ENCODE measurements at regions not wholly inside any gene's neighbourhood (a gene's known extent, or its start where the extent isn't known, plus 50 kb on each side); places are given as distances from the start of the nearest gene placed in this dataset.
"Not testable (repeated sequence)": the region's sequence is repeated elsewhere in the genome, so short reads cannot be mapped to it uniquely, and the experiment has no call there.

DNA sequence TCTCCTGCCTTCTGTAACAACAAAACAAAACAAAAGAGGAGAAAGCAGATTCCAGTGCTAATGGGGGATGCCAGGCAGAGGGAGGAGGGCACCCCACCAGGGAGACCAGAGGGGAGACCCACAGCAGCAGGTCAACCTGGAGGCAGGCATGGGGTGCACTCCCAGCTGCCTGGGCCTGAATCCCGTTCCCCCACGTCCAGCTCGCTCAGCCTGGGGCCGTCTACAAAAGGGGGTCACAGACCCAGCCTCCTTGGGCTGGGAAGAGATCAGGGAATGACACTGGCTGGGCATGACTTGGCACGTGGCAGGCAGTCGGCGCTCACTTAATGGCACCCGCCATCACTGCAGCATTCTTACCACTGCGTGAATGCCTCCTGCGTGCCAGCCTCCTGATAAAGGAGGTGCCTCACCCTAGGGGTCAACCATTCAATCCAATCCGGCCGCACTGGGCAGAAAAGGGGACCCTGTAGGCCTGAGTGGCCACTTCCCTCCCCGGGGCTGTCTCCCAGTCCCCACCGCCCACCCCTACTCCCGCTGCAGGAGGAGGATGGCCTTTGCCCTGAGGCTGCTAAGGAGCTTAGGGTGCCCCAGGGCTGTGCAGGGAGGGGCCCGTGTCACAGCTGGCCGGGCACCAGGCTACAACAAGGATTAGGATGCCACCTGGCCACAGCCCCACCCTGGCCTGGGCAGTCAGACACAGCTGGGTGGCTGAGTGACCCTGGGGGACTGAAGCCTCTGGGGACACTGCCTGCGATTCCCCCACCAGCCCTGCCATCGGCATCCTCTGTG, 87.5 kb downstream of the NCOR2 start:
- peaks cover 3% of the 10 kb centered on the region; the same call in 1 of the 2 replicates for H3K36me3 ChIP-seq (ENCODE audit: insufficient read depth, low read length)
- no peak overlapping the region for H3K9ac ChIP-seq (ENCODE audit: low read depth, low read length)
- no peaks in the 10 kb centered on the region for H3K4me1 ChIP-seq (ENCODE audit: insufficient read depth, low read length)

DNA sequence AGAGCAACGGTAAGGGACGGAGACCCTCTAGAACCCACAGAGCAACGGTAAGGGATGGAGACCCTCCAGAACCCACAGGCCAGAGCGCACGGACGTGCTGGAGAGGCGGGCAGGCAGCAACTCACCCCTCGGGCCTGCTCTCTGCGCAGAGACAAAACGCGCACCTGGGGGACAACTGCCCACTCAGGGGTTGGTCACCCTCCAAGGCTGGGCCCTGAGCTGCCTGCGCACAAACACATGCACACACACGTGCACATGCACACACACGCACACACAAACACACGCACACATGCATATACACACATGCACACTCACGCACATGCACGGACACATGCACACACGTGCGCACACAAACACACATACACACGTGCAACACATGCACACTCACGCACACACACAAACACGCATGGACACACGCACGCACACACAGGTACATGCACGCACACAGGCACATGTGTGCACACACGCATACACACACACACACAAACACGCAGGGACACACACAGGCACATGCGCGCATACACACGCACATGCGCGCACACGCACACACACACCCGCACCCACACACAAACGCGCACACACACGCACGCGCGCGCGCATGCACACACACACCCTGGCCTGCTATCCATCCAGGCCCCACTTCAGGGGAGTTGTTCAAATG, 88.3 kb downstream of the NCOR2 start:
- peaks cover 3% of the 10 kb centered on the region for H3K36me3 ChIP-seq (ENCODE audit: insufficient read depth, low read length)
- H3K4me1 ChIP-seq (ENCODE audit: insufficient read depth, low read length): no peaks in the 10 kb centered on the region
- H3K9me3 ChIP-seq (ENCODE audit: control insufficient read depth, insufficient read depth, low read length): no peaks in the 10 kb centered on the region
- no peak overlapping the region for H3K9ac ChIP-seq (ENCODE audit: low read depth, low read length)

More for the DNA sequence above, 87.5 kb downstream of the NCOR2 start:
- no peaks in the 10 kb centered on the region for H3K9me3 ChIP-seq (ENCODE audit: control insufficient read depth, insufficient read depth, low read length)

DNA sequence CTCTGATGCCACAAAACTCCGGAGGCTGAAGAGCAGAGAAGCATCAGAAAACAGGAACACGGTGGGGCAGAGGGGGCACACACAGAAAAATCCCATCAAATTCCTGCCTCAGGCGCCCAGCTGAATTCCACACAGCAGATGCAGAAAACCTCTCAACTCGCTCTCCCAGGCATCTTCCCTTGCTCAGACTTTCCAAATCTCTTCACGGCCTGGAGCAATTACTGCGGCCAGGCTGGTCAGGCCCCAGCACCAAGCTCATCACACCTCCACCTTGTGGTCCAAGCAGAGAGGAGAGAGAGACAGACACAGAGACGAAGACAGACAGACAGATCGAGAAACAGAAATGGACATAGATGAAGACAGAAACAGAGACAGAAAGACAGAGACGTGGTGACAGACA, 89.0 kb downstream of the NCOR2 start:
- Histone ChIP-seq H3K9me3 (ENCODE audit: control insufficient read depth, insufficient read depth, low read length) (no peaks in the 10 kb centered on the region), H3K36me3 (ENCODE audit: insufficient read depth, low read length) (peaks cover 10% of the 10 kb centered on the region), H3K4me1 (ENCODE audit: insufficient read depth, low read length) (no peaks in the 10 kb centered on the region), H3K9ac (ENCODE audit: low read depth, low read length) (no peak overlapping the region)

DNA sequence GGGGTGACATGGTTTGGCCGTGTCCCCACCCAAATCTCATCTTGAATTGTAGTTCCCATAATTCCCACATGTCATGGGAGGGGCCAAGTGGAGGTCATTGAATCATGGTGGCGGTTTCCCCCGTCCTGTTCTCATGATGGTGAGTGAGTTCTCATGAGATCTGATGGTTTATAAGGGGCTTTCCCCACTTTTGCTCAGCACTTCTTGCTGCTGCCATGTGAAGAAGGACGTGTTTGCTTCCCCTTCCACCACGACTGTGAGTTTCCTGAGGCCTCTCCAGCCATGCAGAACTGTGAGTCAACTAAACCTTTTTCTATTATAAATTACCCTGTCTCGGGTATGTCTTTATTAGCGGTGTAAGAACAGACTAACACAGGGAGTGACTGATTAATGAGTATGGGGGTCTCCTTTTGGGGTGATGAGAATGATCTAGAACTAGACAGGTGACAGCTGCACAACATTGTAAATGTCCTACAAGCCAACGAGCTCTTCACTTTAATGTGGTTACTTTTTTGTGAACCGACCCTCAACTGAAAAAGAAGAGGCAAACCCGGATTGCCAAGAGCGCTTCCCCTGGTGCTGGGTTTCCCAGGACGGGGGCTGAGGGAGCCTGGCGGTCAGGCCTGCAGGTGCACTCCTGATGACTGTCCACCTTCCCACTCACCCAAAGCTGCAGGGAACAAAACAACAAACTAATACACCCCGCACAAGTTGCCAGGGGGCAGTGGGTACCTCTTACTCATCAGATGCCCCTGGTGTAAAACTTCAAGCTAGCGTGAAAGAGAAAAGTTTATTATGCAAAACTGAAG, 90.1 kb downstream of the NCOR2 start:
- no peaks in the 10 kb centered on the region for H3K4me1 ChIP-seq (ENCODE audit: insufficient read depth, low read length)
- H3K9ac ChIP-seq (ENCODE audit: low read depth, low read length): no peak overlapping the region
- peaks cover 19% of the 10 kb centered on the region for H3K36me3 ChIP-seq (ENCODE audit: insufficient read depth, low read length)
- peaks cover 5% of the 10 kb centered on the region; the same call in 1 of the 2 replicates for H3K9me3 ChIP-seq (ENCODE audit: control insufficient read depth, insufficient read depth, low read length)

DNA sequence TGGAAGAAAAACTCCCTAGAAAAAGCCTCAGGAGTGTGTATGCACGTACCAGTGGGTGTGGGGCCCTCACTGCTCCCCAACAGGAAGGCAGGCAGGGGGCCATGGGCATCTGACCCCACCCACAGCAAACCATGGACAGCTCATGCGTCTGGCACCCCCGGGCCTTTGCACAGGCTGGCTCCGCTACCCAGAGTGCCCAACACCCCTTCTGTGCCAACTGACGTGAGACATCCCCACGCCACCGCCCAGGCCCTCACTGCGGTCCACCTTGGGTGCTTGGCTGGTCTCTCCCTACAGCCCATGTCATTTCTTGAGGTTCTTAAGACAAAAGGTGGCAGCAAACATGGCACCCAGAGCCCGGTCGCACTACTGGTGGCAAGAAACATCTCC, 91.4 kb downstream of the NCOR2 start:
- H3K4me1 ChIP-seq (ENCODE audit: insufficient read depth, low read length): no peaks in the 10 kb centered on the region
- peaks cover 28% of the 10 kb centered on the region for H3K36me3 ChIP-seq (ENCODE audit: insufficient read depth, low read length)
- peaks cover 6% of the 10 kb centered on the region; the same call in 1 of the 2 replicates for H3K9me3 ChIP-seq (ENCODE audit: control insufficient read depth, insufficient read depth, low read length)
- H3K9ac ChIP-seq (ENCODE audit: low read depth, low read length): no peak overlapping the region

DNA sequence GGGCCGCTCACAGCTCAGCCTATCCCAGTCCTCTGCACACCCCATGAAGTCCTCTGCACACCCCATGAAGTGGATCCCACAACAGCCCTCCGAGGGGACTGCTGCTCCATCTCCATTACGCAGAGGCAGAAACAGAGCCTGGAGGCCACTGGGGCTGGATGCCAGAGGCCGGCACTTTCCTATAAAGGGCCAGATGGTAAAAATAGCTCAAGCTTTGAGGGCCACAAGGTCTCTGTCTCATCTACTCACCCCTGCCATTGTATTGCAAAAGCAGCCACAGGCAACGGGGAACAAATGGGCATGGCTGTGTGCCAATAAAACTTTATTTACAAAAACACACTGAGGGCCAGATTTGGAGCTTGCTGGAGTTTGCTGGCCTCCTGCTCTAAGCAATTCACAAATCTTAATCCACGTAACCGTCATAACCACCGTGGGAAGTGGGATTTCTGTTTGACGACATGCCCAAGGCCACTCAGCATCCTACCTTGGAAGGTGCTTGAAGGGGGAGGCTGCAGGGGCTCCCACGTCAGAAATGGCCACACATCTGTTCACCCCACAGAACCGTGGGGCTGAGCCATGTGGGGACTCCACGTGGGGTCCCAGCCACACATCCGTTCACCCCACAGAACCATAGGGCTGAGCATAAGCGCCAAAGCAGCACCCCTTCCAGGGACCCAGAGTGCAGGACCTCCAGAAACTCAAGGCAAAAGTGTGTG, 92.0 kb downstream of the NCOR2 start:
- Histone ChIP-seq H3K4me1 (ENCODE audit: insufficient read depth, low read length) (no peaks in the 10 kb centered on the region), H3K36me3 (ENCODE audit: insufficient read depth, low read length) (peaks cover 28% of the 10 kb centered on the region)

DNA sequence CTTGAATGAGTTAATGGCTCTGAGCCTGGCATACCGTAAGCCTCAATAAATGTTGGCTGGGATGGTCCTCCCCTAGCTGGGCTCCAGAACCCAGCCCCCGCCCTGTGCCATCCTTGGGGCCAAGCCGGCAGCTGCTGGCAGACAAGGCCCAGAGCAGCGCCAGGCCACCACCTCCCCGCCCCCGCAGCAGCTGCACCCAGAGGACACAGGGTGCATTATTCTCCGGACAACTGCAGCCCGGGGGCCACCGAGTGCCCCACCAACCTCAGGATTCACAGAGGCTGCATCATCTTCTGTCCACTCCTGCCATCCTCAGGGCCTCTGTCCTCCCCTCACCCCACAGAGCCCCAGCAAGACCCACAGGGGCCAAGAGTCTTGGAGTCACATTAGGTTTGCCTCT, 92.7 kb downstream of the NCOR2 start:
- Histone ChIP-seq H3K4me1 (ENCODE audit: insufficient read depth, low read length) (no peaks in the 10 kb centered on the region), H3K9me3 (ENCODE audit: control insufficient read depth, insufficient read depth, low read length) (peaks cover 6% of the 10 kb centered on the region; the same call in 1 of the 2 replicates), H3K36me3 (ENCODE audit: insufficient read depth, low read length) (peaks cover 28% of the 10 kb centered on the region), H3K9ac (ENCODE audit: low read depth, low read length) (no peak overlapping the region)

More for the DNA sequence above, 92.0 kb downstream of the NCOR2 start:
- Histone ChIP-seq H3K9ac (ENCODE audit: low read depth, low read length) (no peak overlapping the region), H3K9me3 (ENCODE audit: control insufficient read depth, insufficient read depth, low read length) (peaks cover 6% of the 10 kb centered on the region; the same call in 1 of the 2 replicates)

DNA sequence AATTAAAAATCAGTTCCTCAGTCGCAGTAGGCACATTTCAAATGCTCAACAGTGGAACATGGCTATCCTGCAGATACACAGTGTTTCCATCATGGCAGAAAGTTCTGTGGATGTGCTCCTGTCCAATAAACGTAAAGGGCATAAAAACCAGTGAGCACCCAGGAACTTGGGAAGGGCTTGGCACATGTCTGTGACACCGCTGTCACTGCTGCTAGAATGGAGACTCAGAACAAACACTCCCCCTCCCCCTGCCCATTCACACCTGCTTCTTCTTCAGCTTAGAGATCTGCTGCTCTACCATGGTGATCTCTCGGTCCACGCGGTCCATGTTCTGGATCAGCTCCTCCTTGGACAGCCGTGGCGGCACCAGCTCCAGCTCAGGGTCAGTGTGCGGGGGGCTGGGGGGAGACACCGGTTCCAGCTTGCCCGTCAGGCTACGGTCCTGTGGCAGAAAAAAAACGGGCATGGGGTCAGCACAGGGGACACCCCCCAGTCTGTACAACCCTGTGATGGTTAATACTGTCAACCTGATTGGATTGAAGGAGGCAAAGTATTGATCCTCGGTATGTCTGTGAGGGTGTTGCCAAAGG, 94.6 kb downstream of the NCOR2 start:
- Histone ChIP-seq H3K9ac (ENCODE audit: low read depth, low read length) (no peak overlapping the region), H3K9me3 (ENCODE audit: control insufficient read depth, insufficient read depth, low read length) (peaks cover 6% of the 10 kb centered on the region; the same call in 1 of the 2 replicates), H3K4me1 (ENCODE audit: insufficient read depth, low read length) (no peaks in the 10 kb centered on the region), H3K36me3 (ENCODE audit: insufficient read depth, low read length) (peaks cover 31% of the 10 kb centered on the region)

DNA sequence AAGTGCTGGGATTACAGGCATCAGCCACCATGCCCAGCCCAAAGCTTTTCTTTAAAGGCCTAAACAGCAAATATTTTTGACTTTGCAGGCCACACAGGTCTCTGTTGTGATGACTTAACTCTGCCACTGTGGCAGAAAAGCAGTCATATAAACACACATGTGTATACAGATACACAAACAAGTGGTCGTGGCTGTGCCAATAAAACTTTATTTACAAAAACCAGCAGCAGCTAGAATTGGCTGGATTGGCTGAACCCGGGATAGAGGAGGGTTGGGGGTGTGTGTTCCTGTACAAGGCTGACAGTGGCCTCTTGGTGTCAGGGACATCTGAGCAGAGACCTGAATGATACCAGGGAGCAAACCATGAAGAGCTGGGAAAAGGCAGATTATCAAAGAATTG, 95.6 kb downstream of the NCOR2 start:
- H3K9me3 ChIP-seq (ENCODE audit: control insufficient read depth, insufficient read depth, low read length): peaks cover 6% of the 10 kb centered on the region; the same call in 1 of the 2 replicates

DNA sequence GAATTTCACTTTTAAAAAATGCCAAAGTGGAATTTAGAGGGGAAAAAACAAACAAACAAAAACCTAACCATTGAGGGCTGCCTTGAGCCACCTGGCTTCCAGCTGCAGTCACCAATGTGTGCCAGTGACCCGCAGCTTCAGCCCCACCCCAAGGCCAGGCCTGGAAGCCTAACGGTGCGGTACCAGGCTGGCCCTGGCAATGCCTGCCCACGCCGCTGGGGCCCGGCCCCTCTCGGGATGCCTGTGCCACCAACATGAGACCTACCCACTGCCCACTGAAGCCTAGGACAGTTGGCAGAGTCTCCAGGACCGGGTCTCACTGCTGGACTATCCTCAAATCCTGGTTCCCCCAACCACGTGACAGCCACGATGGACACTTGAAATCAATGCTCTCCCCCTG, 96.6 kb downstream of the NCOR2 start:
- Histone ChIP-seq H3K36me3 (ENCODE audit: insufficient read depth, low read length) (peaks cover 29% of the 10 kb centered on the region), H3K9me3 (ENCODE audit: control insufficient read depth, insufficient read depth, low read length) (peaks cover 6% of the 10 kb centered on the region; the same call in 1 of the 2 replicates), H3K9ac (ENCODE audit: low read depth, low read length) (no peak overlapping the region), H3K4me1 (ENCODE audit: insufficient read depth, low read length) (no peaks in the 10 kb centered on the region)

More for the DNA sequence above, 95.6 kb downstream of the NCOR2 start:
- Histone ChIP-seq H3K4me1 (ENCODE audit: insufficient read depth, low read length) (no peaks in the 10 kb centered on the region), H3K36me3 (ENCODE audit: insufficient read depth, low read length) (peaks cover 28% of the 10 kb centered on the region), H3K9ac (ENCODE audit: low read depth, low read length) (no peak overlapping the region)

DNA sequence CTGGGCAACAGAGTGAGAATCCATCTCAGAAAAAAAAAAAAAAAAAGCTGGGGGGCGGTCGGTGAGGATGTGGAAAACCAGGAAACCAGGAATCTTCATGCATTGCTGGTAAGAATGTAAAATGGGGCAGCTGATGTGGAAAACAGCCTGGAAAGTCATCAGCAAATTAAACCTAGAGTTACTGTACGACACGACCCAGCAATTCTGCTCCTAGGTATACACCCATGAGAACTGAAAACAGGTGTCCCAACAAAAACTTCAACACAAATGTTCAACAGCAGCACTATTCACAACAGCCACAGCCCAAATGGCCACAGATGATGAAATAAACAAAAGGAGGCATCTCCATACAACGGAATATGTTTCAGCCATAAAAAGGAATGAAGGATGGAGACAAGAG, 97.3 kb downstream of the NCOR2 start:
- peaks cover 36% of the 10 kb centered on the region for H3K36me3 ChIP-seq (ENCODE audit: insufficient read depth, low read length)
- H3K4me1 ChIP-seq (ENCODE audit: insufficient read depth, low read length): no peaks in the 10 kb centered on the region
- no peak overlapping the region for H3K9ac ChIP-seq (ENCODE audit: low read depth, low read length)
- H3K9me3 ChIP-seq (ENCODE audit: control insufficient read depth, insufficient read depth, low read length): peaks cover 6% of the 10 kb centered on the region; the same call in 1 of the 2 replicates

DNA sequence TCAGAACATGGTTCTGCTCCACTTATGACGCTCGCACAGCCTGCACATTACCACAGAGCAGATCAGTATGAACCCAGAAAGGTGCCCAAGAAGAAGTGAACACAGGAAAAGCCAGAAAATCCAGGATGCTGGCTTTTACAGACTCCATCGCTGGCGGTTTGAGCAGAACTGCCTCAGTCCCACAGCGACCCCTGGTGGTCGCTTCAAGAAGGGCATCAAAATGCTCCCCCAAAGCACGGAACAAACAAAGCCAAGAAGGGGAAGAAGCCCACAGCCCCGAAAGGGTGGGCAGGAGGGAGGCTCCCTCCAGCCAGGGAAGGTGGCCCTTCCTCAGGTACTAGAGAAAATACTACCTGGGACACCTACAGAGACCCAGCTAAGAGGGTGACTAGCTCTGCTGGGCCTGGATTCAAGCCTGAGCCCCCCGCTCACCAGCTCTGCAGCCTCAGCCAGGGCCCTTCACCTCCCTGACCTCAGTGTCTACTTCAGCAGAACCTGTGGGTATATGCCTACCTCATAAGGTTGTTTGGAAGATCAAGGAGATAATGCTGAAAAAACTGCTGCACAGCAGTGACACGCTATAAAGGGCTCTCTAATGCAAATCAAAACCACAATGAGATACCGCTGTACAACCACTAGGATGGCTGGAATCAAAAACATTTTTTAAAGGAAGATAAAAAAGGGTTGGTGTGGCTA, 98.1 kb downstream of the NCOR2 start:
- Histone ChIP-seq H3K9ac (ENCODE audit: low read depth, low read length) (no peak overlapping the region), H3K36me3 (ENCODE audit: insufficient read depth, low read length) (peaks cover 39% of the 10 kb centered on the region), H3K9me3 (ENCODE audit: control insufficient read depth, insufficient read depth, low read length) (peaks cover 6% of the 10 kb centered on the region; the same call in 1 of the 2 replicates), H3K4me1 (ENCODE audit: insufficient read depth, low read length) (no peaks in the 10 kb centered on the region)

DNA sequence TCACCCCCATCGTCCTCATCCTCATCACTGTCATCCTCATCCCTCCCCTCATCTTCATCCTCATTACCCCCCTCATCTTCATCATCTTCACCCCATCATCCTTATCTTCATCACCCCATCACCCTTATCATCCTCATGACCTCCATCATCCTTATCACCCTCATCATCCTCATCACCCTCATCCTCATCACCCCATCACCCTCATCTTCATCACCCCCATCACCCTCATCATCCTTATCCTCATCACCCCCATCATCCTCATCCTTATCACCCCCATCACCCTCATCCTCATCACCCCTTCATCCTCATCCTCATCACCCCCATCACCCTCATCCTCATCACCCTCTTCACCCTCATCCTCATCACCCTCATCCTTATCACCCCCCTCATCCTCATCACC, 99.9 kb downstream of the NCOR2 start:
- H3K9ac ChIP-seq (ENCODE audit: low read depth, low read length); H3K4me1 ChIP-seq (ENCODE audit: insufficient read depth, low read length); H3K9me3 ChIP-seq (ENCODE audit: control insufficient read depth, insufficient read depth, low read length): not testable (repeated sequence)
- H3K36me3 ChIP-seq (ENCODE audit: insufficient read depth, low read length): peaks cover 31% of the 10 kb centered on the region

Data from ES-I3 (cell line).